SU-DHL-6 (cell line): ENCODE measurements at regions not wholly inside any gene's neighbourhood (a gene's known extent, or its start where the extent isn't known, plus 50 kb on each side); places are given as distances from the start of the nearest gene placed in this dataset.

Experiments
- EZH2phosphoT487 ChIP-seq: fragments of 200-600 bp; sonication (generic), shearing (Covaris generic); conservative IDR thresholded peaks from 2 replicates; pipeline ENCODE4 v1.6.1; 2018; ENCODE audit warnings: mild to moderate bottlenecking, antibody characterized with exemption, low read length, moderate library complexity, mixed read lengths
- TF ChIP-seq, protein P1 (sequence below): fragments of 200-600 bp; sonication (generic); IDR thresholded peaks from one replicate; pipeline ENCODE4 v1.5.1; 2017; ENCODE audit warnings: antibody characterized with exemption, mild to moderate bottlenecking, low read length, moderate library complexity; ENCODE audit not compliant: insufficient read depth, poor library complexity, severe bottlenecking

DNA sequence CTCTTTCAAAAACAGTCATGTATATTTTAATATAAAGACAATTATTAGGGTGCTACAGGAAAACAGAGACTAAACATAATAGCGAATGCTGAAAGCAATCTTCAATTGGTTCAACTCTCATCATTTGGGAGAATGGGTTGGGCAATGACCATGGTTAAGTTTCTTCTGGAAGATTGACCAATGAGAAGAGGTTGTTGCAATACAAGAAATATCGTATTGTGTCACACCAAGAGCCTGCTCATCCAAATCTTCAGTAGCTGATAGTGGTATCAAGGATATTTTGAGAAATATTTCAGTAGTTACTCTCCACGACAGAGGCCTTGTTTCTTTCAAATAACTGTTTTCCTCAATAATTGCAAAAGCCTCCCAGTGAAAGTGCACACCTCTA lies 83.0 kb upstream of the FNDC3A start:
- TF ChIP-seq, protein P1, sequence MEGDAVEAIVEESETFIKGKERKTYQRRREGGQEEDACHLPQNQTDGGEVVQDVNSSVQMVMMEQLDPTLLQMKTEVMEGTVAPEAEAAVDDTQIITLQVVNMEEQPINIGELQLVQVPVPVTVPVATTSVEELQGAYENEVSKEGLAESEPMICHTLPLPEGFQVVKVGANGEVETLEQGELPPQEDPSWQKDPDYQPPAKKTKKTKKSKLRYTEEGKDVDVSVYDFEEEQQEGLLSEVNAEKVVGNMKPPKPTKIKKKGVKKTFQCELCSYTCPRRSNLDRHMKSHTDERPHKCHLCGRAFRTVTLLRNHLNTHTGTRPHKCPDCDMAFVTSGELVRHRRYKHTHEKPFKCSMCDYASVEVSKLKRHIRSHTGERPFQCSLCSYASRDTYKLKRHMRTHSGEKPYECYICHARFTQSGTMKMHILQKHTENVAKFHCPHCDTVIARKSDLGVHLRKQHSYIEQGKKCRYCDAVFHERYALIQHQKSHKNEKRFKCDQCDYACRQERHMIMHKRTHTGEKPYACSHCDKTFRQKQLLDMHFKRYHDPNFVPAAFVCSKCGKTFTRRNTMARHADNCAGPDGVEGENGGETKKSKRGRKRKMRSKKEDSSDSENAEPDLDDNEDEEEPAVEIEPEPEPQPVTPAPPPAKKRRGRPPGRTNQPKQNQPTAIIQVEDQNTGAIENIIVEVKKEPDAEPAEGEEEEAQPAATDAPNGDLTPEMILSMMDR: no peak
- no peak for TF ChIP-seq EZH2phosphoT487
